ENCODE measurements at regions not wholly inside any gene's neighbourhood (a gene's known extent, or its start where the extent isn't known, plus 50 kb on each side); places are given as distances from the start of the nearest gene placed in this dataset.

DNA sequence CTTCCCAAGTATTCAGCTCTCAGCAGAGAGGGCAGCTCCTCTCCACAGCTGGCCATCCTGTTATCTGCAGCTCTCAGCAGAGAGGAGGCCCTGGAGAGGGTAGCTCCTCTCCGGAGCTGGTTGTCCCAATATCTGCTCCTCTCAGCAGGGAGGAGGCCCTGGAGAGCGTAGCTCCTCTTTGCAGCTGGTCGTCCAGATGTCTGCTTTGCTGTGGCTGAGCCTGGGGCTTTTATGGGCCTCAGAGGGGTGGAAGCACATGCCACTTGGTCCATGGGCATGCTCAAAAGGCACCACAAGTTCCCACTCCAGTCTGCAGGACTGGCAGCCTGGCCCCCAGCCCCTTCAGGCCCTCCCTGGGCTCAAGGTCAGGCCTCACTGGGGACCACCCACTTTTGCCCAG is 314.3 kb downstream of the KCNJ2 start:
- Histone ChIP-seq H2BK15ac (ENCODE audit: low read length) (no peak overlapping the region), H3K56ac (replicated peaks; ENCODE audit: insufficient read length, low read depth, low read length) (no peak overlapping the region), H3K4me2 (ENCODE audit: insufficient read depth in 1 of 2, low read depth in 2 of 2, low read length in 2 of 2) (no peak overlapping the region), H3K14ac (ENCODE audit: insufficient read length) (no peak overlapping the region), H4K5ac (ENCODE audit: insufficient read length, low read depth, low read length) (no peak overlapping the region), H3K79me1 (ENCODE audit: low read depth, low read length) (no peaks in the 10 kb centered on the region), H4K91ac (replicated peaks; ENCODE audit: insufficient read length, low read length) (no peak overlapping the region), H4K20me1 (replicated peaks in 1 of 2; ENCODE audit: control insufficient read depth in 1 of 2, insufficient read depth in 2 of 2, low read length in 2 of 2) (no peaks in the 10 kb centered on the region), H2AFZ (ENCODE audit: low read length) (no peak overlapping the region), H3K4me1 (replicated peaks in 1 of 4; ENCODE audit: control insufficient read depth in 3 of 4, insufficient read depth in 4 of 4, low read length in 3 of 4) (no peaks in the 10 kb centered on the region), H3K4ac (replicated peaks; ENCODE audit: insufficient read length, low read depth, low read length) (no peak overlapping the region), H3K4me3 (ENCODE audit: extremely low read depth in 1 of 4, insufficient read depth in 2 of 4, low read depth in 3 of 4, low read length in 4 of 4) (no peak overlapping the region), H3K27ac (ENCODE audit: low read depth, low read length) (no peak overlapping the region), H3K79me2 (ENCODE audit: control insufficient read depth in 1 of 2, insufficient read depth in 2 of 2, low read length in 2 of 2) (no peaks in the 10 kb centered on the region), H3K9ac (replicated peaks in 1 of 4; ENCODE audit: extremely low read depth in 1 of 4, low read depth in 3 of 4, low read length in 3 of 4) (no peak overlapping the region), H3K23ac (ENCODE audit: insufficient read length) (no peak overlapping the region), H2BK5ac (ENCODE audit: low read depth, low read length) (no peak overlapping the region), H4K8ac (ENCODE audit: extremely low read depth, insufficient read depth, low read length) (no peak overlapping the region), H3K9me3 (ENCODE audit: insufficient read depth in 2 of 2, low read depth in 1 of 2, low read length in 1 of 2) (peaks cover 7 to 13% of the 10 kb centered on the region in 2 experiments; a peak in 3 of 4 replicates), H3K18ac (ENCODE audit: extremely low read depth, low read length) (no peak overlapping the region), H3K36me3 (ENCODE audit: control insufficient read depth in 2 of 4, insufficient read depth in 4 of 4, low read length in 3 of 4) (no peaks in the 10 kb centered on the region), H2BK12ac (ENCODE audit: low read depth, low read length) (no peak overlapping the region), H3K27me3 (replicated peaks in 1 of 4; ENCODE audit: control insufficient read depth in 3 of 4, extremely low read depth in 1 of 4, insufficient read depth in 3 of 4, low read length in 3 of 4) (no peaks in the 10 kb centered on the region), H2BK20ac (ENCODE audit: low read length) (no peak overlapping the region), H2BK120ac (replicated peaks; ENCODE audit: low read depth, low read length) (no peak overlapping the region), H2AK5ac (ENCODE audit: low read depth, low read length) (no peak overlapping the region), H3K23me2 (ENCODE audit: low read depth, low read length) (no peaks in the 10 kb centered on the region)
- DNase-seq (ENCODE audit: low read depth in 1 of 2, low spot score in 2 of 2): no peak
- 89% methylated on average over 2 of the region's 3 CpGs; no CpG with 5 or more reads in 1 of the 2 experiments for WGBS, 2 experiments (ENCODE audit: extremely low coverage in 1 of 2, insufficient coverage in 1 of 2, insufficient read length in 1 of 2, insufficient replicate concordance in 2 of 2, low coverage in 1 of 2, low lambda C conversion rate in 2 of 2, missing lambda C conversion rate in 1 of 2)
- ChIA-PET POLR2A (ENCODE audit: partially characterized antibody) (no interaction called here), CTCF (ENCODE audit: partially characterized antibody) (interaction anchor here (0.7 kb wide), 1 partner anchor 118 kb away, joined by 3 read pairs; no protein-coding TSS in a partner anchor)
- TF ChIP-seq, protein P1, sequence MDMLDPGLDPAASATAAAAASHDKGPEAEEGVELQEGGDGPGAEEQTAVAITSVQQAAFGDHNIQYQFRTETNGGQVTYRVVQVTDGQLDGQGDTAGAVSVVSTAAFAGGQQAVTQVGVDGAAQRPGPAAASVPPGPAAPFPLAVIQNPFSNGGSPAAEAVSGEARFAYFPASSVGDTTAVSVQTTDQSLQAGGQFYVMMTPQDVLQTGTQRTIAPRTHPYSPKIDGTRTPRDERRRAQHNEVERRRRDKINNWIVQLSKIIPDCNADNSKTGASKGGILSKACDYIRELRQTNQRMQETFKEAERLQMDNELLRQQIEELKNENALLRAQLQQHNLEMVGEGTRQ (IDR thresholded peaks at IDR 0.05; ENCODE audit: low read length): no peak
- TF ChIP-seq EP300 (IDR thresholded peaks at IDR 0.05; ENCODE audit: borderline replicate concordance in 1 of 2, low read depth in 2 of 2, low read length in 2 of 2) (no peak), GTF2F1 (IDR thresholded peaks at IDR 0.05; ENCODE audit: borderline replicate concordance, low read depth, low read length) (no peak), NANOG (IDR thresholded peaks at IDR 0.05; ENCODE audit: insufficient read depth, low read depth, low read length, poor library complexity, severe bottlenecking) (no peak)
- no peak for FAIRE-seq
